HCT116 (cell line): ENCODE measurements at regions not wholly inside any gene's neighbourhood (a gene's known extent, or its start where the extent isn't known, plus 50 kb on each side); places are given as distances from the start of the nearest gene placed in this dataset.
"Not testable (repeated sequence)": the region's sequence is repeated elsewhere in the genome, so short reads cannot be mapped to it uniquely, and the experiment has no call there.

Experiments
- ATAC-seq: fragments of 200-7000 bp; cut with Tn5 transposase; 2 replicates; pipeline ENCODE4 v1.9.1; 2020; ENCODE audit warnings: mild to moderate bottlenecking, moderate library complexity
- BruUV-seq: library from RNA; stranded (reverse); fragments of 400-500 nt; replicated peaks from 2 replicates; lab custom pipeline; 2021; lab: Mats Ljungman, UMichigan
- CTCF ChIA-PET: fragments of 300-600 bp; sonication (Branson Sonifier 250); formaldehyde crosslinking; loops from one replicate; lab custom pipeline; 2021; ENCODE audit warnings: antibody characterized with exemption; lab: Charles Lee
- POLR2A ChIA-PET: fragments of 300-600, 350-600 bp; sonication (Branson Sonifier 250); formaldehyde crosslinking; loops from one replicate; lab custom pipeline; 2021; ENCODE audit warnings: antibody characterized with exemption; lab: Charles Lee
- RAD21 ChIA-PET, 2 experiments: fragments of 300-600 bp; sonication (Branson Sonifier 250); formaldehyde crosslinking; loops; one replicate each; lab custom pipeline; 2023; ENCODE audit warnings: low total read pairs in 2 of 2; ENCODE audit not compliant: uncharacterized antibody in 2 of 2, unreplicated experiment in 2 of 2, low non-redundant PET in 1 of 2; lab: Charles Lee
- DNase-seq: peaks from one replicate; pipeline ENCODE4 v3.0.0-alpha.2; 2010; ENCODE audit warnings: low read depth, low spot score
- H2AFZ ChIP-seq: fragments of 200-600 bp; shearing (Covaris generic), sonication (generic); 2 replicates; pipeline ENCODE4 v1.6.1; 2017; ENCODE audit warnings: low read depth, mixed run types, mixed read lengths, antibody characterized with exemption, low read length; ENCODE audit not compliant: poor library complexity, severe bottlenecking
- H3K27ac ChIP-seq: 2 replicates; pipeline ENCODE4 v1.5.1; 2012; ENCODE audit warnings: low read depth, low read length
- H3K27me3 ChIP-seq: fragments of 200-600 bp; sonication (generic); 2 replicates; pipeline ENCODE4 v1.6.1; 2016; ENCODE audit warnings: mixed run types, low read length, mixed read lengths; ENCODE audit not compliant: insufficient read depth
- H3K36me3 ChIP-seq, 2 experiments: fragments of 200-500 bp in 1 of 2; fragments of 200-600 bp in 1 of 2; sonication (Bioruptor generic) in 1 of 2; sonication (generic) in 1 of 2; 2 replicates each; pipeline versions ENCODE4 v1.5.1 to v1.6.1; 2014 to 2016; ENCODE audit warnings: low read length in 2 of 2, inconsistent platforms in 1 of 2, mixed read lengths in 1 of 2, mixed run types in 1 of 2; ENCODE audit not compliant: insufficient read depth in 2 of 2, control insufficient read depth in 1 of 2
- H3K4me1 ChIP-seq, 2 experiments: fragments of 200-600 bp in 1 of 2; sonication (generic) in 1 of 2; 2 replicates each; pipeline versions ENCODE4 v1.5.1 to v1.6.1; 2012 to 2017; ENCODE audit warnings: low read length in 2 of 2, inconsistent platforms in 1 of 2, mild to moderate bottlenecking in 1 of 2, mixed read lengths in 1 of 2, mixed run types in 1 of 2, moderate library complexity in 1 of 2; ENCODE audit not compliant: insufficient read depth in 2 of 2, control insufficient read depth in 1 of 2
- H3K4me2 ChIP-seq: fragments of 200-600 bp; sonication (generic); 2 replicates; pipeline ENCODE4 v1.6.1; 2017; ENCODE audit warnings: mixed run types, low read length, mixed read lengths
- H3K4me3 ChIP-seq, 2 experiments: fragments of 200-600 bp in 1 of 2; sonication (generic) in 1 of 2; replicated peaks in 1 of 2; 2 replicates each; pipeline ENCODE4 v1.5.1; 2011 to 2016; ENCODE audit warnings: low read length in 2 of 2, control low read depth in 1 of 2, low read depth in 1 of 2, mild to moderate bottlenecking in 1 of 2, mixed read lengths in 1 of 2, mixed run types in 1 of 2
- H3K79me2 ChIP-seq: fragments of 200-600 bp; sonication (generic); 2 replicates; pipeline ENCODE4 v1.6.1; 2017; ENCODE audit warnings: mild to moderate bottlenecking, mixed run types, low read length, moderate library complexity, mixed read lengths; ENCODE audit not compliant: insufficient read depth
- H3K9ac ChIP-seq: fragments of 200-600 bp; sonication (generic); 2 replicates; pipeline ENCODE4 v1.6.1; 2016; ENCODE audit warnings: low read length, mixed read lengths
- H3K9me2 ChIP-seq: fragments of 200-600 bp; sonication (generic), shearing (Covaris generic); 2 replicates; pipeline ENCODE4 v1.6.1; 2017; ENCODE audit warnings: mixed run types, mild to moderate bottlenecking, moderate library complexity; ENCODE audit not compliant: insufficient read depth
- H3K9me3 ChIP-seq, 2 experiments: fragments of 200-500 bp in 1 of 2; fragments of 200-600 bp in 1 of 2; sonication (Bioruptor generic) in 1 of 2; sonication (generic) in 1 of 2; 2 replicates each; pipeline ENCODE4 v1.6.1; 2014 to 2017; ENCODE audit warnings: low read length in 2 of 2, mixed read lengths in 2 of 2, inconsistent platforms in 1 of 2, low read depth in 1 of 2, mild to moderate bottlenecking in 1 of 2, mixed run types in 1 of 2, moderate library complexity in 1 of 2; ENCODE audit not compliant: control insufficient read depth in 1 of 2, insufficient read depth in 1 of 2
- H4K20me1 ChIP-seq: fragments of 200-600 bp; sonication (generic), shearing (Covaris generic); 2 replicates; pipeline ENCODE4 v1.6.1; 2017; ENCODE audit warnings: mixed run types, mild to moderate bottlenecking, moderate library complexity; ENCODE audit not compliant: insufficient read depth
- intact Hi-C: fragments of 100-400 bp; cut with micrococcal nuclease; formaldehyde crosslinking; loops from 2 replicates; pipeline ENCODE4 v1.10.0; 2022

- POLR2A ChIA-PET, H3K9me3 ChIP-seq, H3K27ac ChIP-seq, H3K36me3 ChIP-seq, ATAC-seq, H3K4me1 ChIP-seq, DNase-seq, H2AFZ ChIP-seq, CTCF ChIA-PET, H4K20me1 ChIP-seq, H3K9me2 ChIP-seq, intact Hi-C loops, H3K4me2 ChIP-seq, H3K27me3 ChIP-seq, H3K79me2 ChIP-seq, H3K9ac ChIP-seq, RAD21 ChIA-PET, BruUV-seq, H3K4me3 ChIP-seq: not testable (repeated sequence)
Observed at GRCh38 chr9:61573432-61573831, 383.6 kb downstream of the SPATA31A7 start.
